HG03135 (cell line): ENCODE measurements at regions not wholly inside any gene's neighbourhood (a gene's known extent, or its start where the extent isn't known, plus 50 kb on each side); places are given as distances from the start of the nearest gene placed in this dataset.

Source experiments
- ATAC-seq: cut with Tn5 transposase; IDR thresholded peaks from one replicate; pipeline ENCODE4 v1.9.1; 2021; ENCODE audit warnings: mild to moderate bottlenecking, moderate library complexity; ENCODE audit not compliant: unreplicated experiment

DNA sequence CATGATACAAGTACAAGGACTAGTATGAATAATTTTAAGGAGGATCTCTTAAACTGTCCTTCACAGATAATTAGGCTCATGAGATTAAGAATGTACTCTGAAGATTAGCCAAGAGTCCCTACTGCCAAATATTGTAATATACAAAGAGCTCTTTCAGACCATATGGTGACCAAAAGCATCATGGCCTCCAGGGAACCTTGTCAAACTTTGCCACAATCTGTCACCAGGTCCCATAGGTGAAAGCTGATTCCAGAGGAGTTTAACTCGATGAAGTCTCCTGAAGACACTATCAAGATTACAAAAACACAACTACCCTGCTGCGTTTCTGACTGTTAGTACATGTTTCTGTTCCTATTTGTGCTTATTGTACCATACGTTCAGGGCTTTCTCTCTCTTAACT is 395.4 kb upstream of the ITGA1 start:
- ATAC-seq: no peak

DNA sequence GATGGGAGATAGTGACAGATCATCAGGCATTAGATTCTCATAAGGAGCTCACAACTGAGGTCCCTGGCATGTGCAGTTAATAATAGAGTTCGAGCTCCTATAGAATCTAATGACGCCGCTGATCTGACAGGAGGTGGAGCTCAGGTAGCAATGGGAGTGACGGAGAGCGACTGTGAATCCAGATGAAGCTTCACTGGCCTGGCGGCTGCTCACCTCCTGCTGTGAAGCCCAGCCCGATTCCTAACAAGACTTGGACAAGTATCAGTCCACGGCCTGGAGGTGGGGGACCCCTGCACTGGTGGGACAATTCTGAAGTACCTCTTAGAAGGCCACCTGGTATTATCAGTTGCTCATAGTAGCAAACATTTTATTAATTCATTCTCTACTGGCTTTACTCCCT is 377.9 kb upstream of the ITGA1 start:
- no peak for ATAC-seq

- ATAC-seq: no peak
These were observed 368.4 kb upstream of the ITGA1 start for GRCh38 chr5:52419357-52419756.

GRCh38 chr5:52427615-52428014 is 360.1 kb upstream of the ITGA1 start:
- no peak for ATAC-seq

GRCh38 chr5:52428977-52429489 is 358.7 kb upstream of the ITGA1 start:
- ATAC-seq: no peak

GRCh38 chr5:52441768-52442167 is 345.9 kb upstream of the ITGA1 start:
- ATAC-seq: no peak

DNA sequence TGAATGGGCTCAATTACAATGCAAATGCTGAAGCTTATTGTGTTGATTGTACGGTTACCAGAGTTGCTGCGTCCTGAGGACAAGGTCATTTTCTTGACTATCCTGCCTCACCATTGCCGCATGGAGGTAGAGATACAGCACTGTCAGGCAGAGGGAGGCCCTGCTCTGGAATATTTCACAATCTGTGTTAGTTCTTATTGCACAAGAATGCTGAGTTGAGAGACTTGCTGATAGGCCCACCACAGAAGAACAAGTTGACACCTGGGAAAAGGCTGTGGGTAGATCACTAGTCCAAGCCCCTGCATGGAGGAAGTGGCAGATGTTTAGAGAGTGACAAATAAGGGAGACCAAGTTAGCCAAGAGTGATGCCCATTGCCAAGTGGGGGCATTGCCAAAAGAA is 344.5 kb upstream of the ITGA1 start:
- no peak for ATAC-seq

GRCh38 chr5:52448111-52448510 is 339.6 kb upstream of the ITGA1 start:
- no peak for ATAC-seq

DNA sequence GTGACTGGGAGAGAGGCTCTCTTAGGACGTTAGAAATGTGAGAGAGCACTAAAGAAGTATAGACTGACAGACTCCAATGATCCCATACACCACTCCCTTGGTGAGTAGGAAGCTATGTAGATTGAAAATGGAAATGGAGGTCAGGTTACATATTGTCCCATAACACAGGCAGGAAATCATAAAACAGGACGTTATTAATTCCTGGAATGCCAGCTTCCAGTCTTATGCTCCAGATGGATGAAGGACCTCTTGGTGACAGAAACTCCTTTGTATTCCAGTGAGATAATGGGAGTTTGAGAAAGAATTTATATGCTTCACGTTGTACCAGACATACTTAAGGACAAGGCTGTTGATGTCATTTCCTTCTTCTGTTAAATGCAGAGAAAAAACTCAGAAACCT is 338.2 kb upstream of the ITGA1 start:
- no peak for ATAC-seq

DNA sequence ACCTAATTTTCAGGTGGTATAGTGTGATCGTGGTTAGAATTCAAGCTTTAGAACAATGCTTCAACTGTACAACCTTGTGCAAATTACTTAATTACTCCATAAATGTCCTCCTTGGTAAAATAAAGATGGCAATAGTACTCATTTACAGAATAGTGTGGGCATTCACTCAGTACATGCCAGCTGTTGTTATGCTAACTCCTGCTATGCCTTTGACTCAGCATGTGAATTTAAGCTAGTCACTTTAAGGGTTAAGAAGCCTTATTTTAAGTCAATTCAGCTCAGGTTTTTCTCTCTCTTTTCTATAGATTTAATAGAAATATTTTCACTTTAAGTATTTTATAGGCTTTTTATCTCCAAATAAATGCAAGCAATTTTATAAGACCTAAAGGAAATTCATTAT is 335.6 kb upstream of the ITGA1 start:
- ATAC-seq: no peak

DNA sequence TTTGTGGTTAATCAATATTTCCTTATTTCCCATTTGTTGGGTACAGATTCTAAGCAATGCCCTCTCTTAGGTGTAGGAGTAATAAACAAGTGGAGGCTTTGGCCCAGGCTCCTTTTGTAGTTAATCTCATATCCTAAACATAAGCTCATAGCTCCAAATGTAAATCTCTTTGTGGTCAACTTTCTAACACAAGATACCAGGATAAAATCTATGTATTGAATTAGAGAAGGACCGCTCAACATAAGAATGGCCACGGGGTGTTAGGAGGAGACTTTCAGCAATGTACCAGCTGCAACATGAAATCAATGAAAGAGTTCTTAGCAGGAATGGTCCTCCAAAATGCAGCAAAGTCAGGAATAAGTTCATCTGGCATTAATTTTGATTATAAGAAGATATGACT is 334.5 kb upstream of the ITGA1 start:
- ATAC-seq: no peak

- ATAC-seq: no peak
These were observed 331.8 kb upstream of the ITGA1 start for GRCh38 chr5:52455920-52456319.

DNA sequence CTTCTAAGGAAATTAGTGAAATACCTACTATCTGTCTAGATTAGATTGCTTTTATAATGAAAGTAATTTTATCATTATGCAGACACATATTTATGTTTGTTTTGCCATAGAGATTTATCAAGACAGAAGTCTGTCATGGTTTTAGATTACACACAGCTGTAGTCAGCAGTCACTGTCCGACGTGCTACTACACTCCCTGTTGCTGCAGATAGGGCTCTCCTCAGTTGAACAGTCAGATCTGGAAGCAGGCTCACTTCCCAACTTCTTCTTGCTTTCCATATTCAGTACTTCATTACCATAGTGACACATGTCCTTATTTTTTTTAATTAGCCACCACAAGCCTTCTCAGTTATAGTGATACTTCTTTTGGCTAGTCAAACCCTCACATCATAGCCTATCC is 329.9 kb upstream of the ITGA1 start:
- no peak for ATAC-seq

GRCh38 chr5:52466113-52466512 is 321.6 kb upstream of the ITGA1 start:
- ATAC-seq: no peak

- no peak for ATAC-seq
These were observed 320.8 kb upstream of the ITGA1 start for GRCh38 chr5:52466749-52467520.

- no peak for ATAC-seq
These were observed 318.7 kb upstream of the ITGA1 start for GRCh38 chr5:52468976-52469375.

DNA sequence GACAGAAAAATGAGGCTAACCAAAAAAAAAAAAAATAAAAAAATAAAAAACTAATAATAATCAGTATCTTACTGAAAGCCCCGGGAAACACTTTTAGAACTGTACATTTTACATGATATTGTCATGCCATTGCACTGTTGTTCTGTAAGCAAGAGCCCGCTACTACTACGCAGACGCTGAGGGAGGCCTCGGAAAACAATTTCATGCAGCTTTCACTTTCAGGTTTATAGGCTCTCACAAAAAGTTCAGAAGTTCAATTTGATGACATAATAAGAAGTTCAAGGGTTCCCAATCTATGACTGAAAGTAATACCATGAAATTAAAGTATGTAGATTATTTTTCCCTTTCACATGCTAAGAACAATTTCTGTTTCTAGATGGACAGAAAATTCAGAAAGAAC is 318.3 kb upstream of the ITGA1 start:
- peak; percentile 78 for ATAC-seq

- no peak for ATAC-seq
These were observed 317.9 kb upstream of the ITGA1 start for GRCh38 chr5:52469835-52470234.

DNA sequence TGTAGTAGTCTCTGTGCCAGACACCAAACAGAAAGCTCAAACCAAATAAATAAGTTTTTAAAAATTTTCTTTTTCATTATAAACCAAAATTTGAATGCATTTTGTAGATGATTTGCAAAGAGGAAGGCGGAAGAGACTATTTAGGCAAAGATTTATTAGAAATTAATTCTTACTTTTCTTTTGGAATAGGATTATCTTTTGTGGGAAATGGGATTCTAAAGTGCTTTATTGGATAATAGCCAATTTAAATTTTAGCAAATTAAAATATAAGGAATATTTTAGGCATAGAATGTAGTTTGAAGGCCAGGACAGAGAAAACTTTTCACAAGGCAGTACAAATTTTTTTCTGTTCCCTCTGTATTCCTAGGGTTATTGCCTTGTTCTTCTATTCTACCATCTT is 311.4 kb upstream of the ITGA1 start:
- ATAC-seq: no peak

GRCh38 chr5:52481201-52481600 is 306.5 kb upstream of the ITGA1 start:
- no peak for ATAC-seq

DNA sequence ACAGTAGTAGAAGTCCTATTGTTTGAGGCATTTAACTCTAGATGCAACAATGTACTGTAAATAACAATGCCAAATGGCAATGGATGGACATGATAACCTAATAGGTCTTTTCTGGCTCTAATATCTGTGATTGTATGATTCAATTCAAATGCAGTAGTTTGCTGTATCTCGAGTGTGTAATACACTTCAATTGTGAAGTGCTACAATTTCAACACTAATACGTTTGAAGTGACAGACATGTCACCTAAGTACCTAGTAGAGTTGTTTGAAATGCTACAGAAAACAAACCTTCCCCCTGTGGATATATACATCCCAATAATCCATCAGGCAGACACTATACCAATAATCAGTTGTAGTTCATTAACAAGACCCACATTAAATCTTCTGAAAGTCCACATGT is 305.9 kb upstream of the ITGA1 start:
- ATAC-seq: no peak

- no peak for ATAC-seq
These were observed 296.5 kb upstream of the ITGA1 start for GRCh38 chr5:52491071-52491787.
